KMS-11 (cell line): ENCODE measurements at regions not wholly inside any gene's neighbourhood (a gene's known extent, or its start where the extent isn't known, plus 50 kb on each side); places are given as distances from the start of the nearest gene placed in this dataset.

Experiments used
- H2AFZ ChIP-seq: fragments of 200-600 bp; sonication (generic); 2 replicates; pipeline ENCODE4 v1.6.1; 2016; ENCODE audit warnings: antibody characterized with exemption, mixed run types, low read depth
- H3K27ac ChIP-seq: fragments of 200-600 bp; sonication (generic); 2 replicates; pipeline ENCODE4 v1.6.1; 2016; ENCODE audit warnings: mild to moderate bottlenecking, mixed run types
- H3K27me3 ChIP-seq: fragments of 200-600 bp; sonication (generic); 2 replicates; pipeline ENCODE4 v1.6.1; 2017; ENCODE audit warnings: mild to moderate bottlenecking, low read depth, mixed run types, moderate library complexity; ENCODE audit not compliant: insufficient read depth
- H3K36me3 ChIP-seq: fragments of 200-600 bp; sonication (generic); 2 replicates; pipeline ENCODE4 v1.6.1; 2017; ENCODE audit warnings: mild to moderate bottlenecking, mixed run types; ENCODE audit not compliant: insufficient read depth
- H3K4me1 ChIP-seq: fragments of 200-600 bp; sonication (generic); 2 replicates; pipeline ENCODE4 v1.6.1; 2016; ENCODE audit warnings: mild to moderate bottlenecking, low read depth, mixed run types; ENCODE audit not compliant: poor library complexity, severe bottlenecking
- H3K4me2 ChIP-seq: fragments of 200-600 bp; sonication (generic); 2 replicates; pipeline ENCODE4 v1.7.0; 2016; ENCODE audit warnings: mild to moderate bottlenecking, mixed run types
- H3K4me3 ChIP-seq: fragments of 200-600 bp; sonication (generic); IDR thresholded peaks from 2 replicates; pipeline ENCODE4 v1.6.1; 2017; ENCODE audit warnings: low read depth, low read length, mixed read lengths; ENCODE audit not compliant: insufficient read depth
- H3K79me2 ChIP-seq: fragments of 200-600 bp; sonication (generic); 2 replicates; pipeline ENCODE4 v1.6.1; 2016; ENCODE audit warnings: low read depth, mixed run types; ENCODE audit not compliant: insufficient read depth
- H3K9ac ChIP-seq: fragments of 200-600 bp; sonication (generic); 2 replicates; pipeline ENCODE4 v1.6.1; 2016; ENCODE audit warnings: mild to moderate bottlenecking, mixed run types
- H4K20me1 ChIP-seq: fragments of 200-600 bp; sonication (generic); 2 replicates; pipeline ENCODE4 v1.6.1; 2016; ENCODE audit warnings: mild to moderate bottlenecking, mixed run types; ENCODE audit not compliant: insufficient read depth
- TF ChIP-seq, protein P1 (sequence below): fragments of 200-600 bp; sonication (generic); conservative IDR thresholded peaks from 2 replicates; pipeline ENCODE4 v1.6.1; 2017; ENCODE audit warnings: low read depth, mild to moderate bottlenecking, antibody characterized with exemption, low read length, moderate library complexity, mixed read lengths

- no peak overlapping the region for H2AFZ ChIP-seq
- TF ChIP-seq, protein P1, sequence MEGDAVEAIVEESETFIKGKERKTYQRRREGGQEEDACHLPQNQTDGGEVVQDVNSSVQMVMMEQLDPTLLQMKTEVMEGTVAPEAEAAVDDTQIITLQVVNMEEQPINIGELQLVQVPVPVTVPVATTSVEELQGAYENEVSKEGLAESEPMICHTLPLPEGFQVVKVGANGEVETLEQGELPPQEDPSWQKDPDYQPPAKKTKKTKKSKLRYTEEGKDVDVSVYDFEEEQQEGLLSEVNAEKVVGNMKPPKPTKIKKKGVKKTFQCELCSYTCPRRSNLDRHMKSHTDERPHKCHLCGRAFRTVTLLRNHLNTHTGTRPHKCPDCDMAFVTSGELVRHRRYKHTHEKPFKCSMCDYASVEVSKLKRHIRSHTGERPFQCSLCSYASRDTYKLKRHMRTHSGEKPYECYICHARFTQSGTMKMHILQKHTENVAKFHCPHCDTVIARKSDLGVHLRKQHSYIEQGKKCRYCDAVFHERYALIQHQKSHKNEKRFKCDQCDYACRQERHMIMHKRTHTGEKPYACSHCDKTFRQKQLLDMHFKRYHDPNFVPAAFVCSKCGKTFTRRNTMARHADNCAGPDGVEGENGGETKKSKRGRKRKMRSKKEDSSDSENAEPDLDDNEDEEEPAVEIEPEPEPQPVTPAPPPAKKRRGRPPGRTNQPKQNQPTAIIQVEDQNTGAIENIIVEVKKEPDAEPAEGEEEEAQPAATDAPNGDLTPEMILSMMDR, result no peak
- H3K4me2 ChIP-seq, result peak overlapping the region; percentile 99
- H3K4me3 ChIP-seq, result no peak overlapping the region
- no peaks in the 10 kb centered on the region for H3K36me3 ChIP-seq
- H3K4me1 ChIP-seq, result peaks cover 74% of the 10 kb centered on the region
- H3K9ac ChIP-seq, result no peak overlapping the region
- no peaks in the 10 kb centered on the region for H3K27me3 ChIP-seq
- H4K20me1 ChIP-seq, result no peaks in the 10 kb centered on the region
- peak overlapping the region; percentile 90 for H3K27ac ChIP-seq
- H3K79me2 ChIP-seq, result peaks cover 40% of the 10 kb centered on the region; the same call in 1 of the 2 replicates
These were observed 119.6 kb upstream of the DTNA start for GRCh38 chr18:34590503-34590902.

DNA sequence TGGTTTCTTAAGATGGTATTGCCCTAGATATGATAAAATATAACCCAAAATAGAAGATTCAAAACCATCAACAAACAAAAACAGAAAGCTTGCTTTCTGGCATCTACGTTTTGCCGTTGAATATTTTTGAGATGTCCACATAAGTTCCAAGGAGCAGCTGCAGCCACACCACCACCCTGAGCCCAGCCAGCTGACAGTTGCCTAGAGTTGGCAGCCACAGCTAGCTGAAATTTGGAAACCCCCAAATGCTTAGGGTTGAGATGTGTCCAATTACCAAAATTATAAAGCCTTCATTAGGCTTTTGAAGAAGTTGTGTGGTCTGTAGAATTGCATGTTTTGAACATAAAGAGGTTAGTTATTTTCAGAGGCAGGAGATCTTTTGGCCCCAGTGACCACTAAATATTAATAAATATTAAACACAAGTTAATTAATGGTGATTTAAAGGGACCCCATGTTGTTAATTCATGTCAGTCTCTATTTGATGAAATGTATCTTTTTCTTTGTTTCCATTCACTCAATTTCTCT is 118.1 kb upstream of the DTNA start:
- Histone ChIP-seq H3K27me3 (no peaks in the 10 kb centered on the region), H3K27ac (peak overlapping the region; percentile 90), H3K4me3 (no peak overlapping the region), H2AFZ (peak overlapping the region; percentile 31), H3K4me1 (peaks cover 78% of the 10 kb centered on the region), H3K79me2 (peaks cover 41% of the 10 kb centered on the region; the same call in 1 of the 2 replicates), H3K9ac (peak overlapping the region; percentile 55), H4K20me1 (no peaks in the 10 kb centered on the region), H3K36me3 (no peaks in the 10 kb centered on the region), H3K4me2 (peak overlapping the region; percentile 99)
- TF ChIP-seq, protein P1, result no peak

- peak overlapping the region; percentile 55 for H3K9ac ChIP-seq
- no peaks in the 10 kb centered on the region for H3K27me3 ChIP-seq
- peak overlapping the region; percentile 90 for H3K27ac ChIP-seq
- TF ChIP-seq, protein P1, result no peak
- no peaks in the 10 kb centered on the region for H4K20me1 ChIP-seq
- 0 out of 2 replicates have a peak overlapping the region, but pooled peaks have one; percentile 3 for H2AFZ ChIP-seq
- H3K4me3 ChIP-seq, result no peak overlapping the region
- H3K4me1 ChIP-seq, result peaks cover 80% of the 10 kb centered on the region
- H3K36me3 ChIP-seq, result no peaks in the 10 kb centered on the region
- peak overlapping the region; percentile 99 for H3K4me2 ChIP-seq
- H3K79me2 ChIP-seq, result peaks cover 41% of the 10 kb centered on the region; the same call in 1 of the 2 replicates
These were observed 117.6 kb upstream of the DTNA start for GRCh38 chr18:34592481-34592880.

GRCh38 chr18:34592961-34593382 is 117.1 kb upstream of the DTNA start:
- Histone ChIP-seq H3K27ac (peak overlapping the region; percentile 90), H3K4me3 (no peak overlapping the region), H3K9ac (peak overlapping the region; percentile 55), H2AFZ (peak overlapping the region; percentile 3; the same call in 1 of the 2 replicates), H3K4me1 (peaks cover 85% of the 10 kb centered on the region), H4K20me1 (no peaks in the 10 kb centered on the region), H3K36me3 (no peaks in the 10 kb centered on the region), H3K27me3 (no peaks in the 10 kb centered on the region), H3K4me2 (peak overlapping the region; percentile 99), H3K79me2 (peaks cover 36% of the 10 kb centered on the region; the same call in 1 of the 2 replicates)
- TF ChIP-seq, protein P1, result no peak
